ENCODE measurements at regions not wholly inside any gene's neighbourhood (a gene's known extent, or its start where the extent isn't known, plus 50 kb on each side); places are given as distances from the start of the nearest gene placed in this dataset.

- TF ChIP-seq POLR2A (IDR thresholded peaks at IDR 0.05), result no peak
- TF ChIP-seq, protein P1, sequence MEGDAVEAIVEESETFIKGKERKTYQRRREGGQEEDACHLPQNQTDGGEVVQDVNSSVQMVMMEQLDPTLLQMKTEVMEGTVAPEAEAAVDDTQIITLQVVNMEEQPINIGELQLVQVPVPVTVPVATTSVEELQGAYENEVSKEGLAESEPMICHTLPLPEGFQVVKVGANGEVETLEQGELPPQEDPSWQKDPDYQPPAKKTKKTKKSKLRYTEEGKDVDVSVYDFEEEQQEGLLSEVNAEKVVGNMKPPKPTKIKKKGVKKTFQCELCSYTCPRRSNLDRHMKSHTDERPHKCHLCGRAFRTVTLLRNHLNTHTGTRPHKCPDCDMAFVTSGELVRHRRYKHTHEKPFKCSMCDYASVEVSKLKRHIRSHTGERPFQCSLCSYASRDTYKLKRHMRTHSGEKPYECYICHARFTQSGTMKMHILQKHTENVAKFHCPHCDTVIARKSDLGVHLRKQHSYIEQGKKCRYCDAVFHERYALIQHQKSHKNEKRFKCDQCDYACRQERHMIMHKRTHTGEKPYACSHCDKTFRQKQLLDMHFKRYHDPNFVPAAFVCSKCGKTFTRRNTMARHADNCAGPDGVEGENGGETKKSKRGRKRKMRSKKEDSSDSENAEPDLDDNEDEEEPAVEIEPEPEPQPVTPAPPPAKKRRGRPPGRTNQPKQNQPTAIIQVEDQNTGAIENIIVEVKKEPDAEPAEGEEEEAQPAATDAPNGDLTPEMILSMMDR (IDR thresholded peaks at IDR 0.05), result no peak
Observed at GRCh38 chr4:63795301-63795700, 613.9 kb downstream of the TECRL start.

All from uterus (tissue), 2 donors.